Stimulated activated CD4-positive, alpha-beta T cell treated with anti-CD3 and anti-CD28 coated beads, Interleukin-15, amount 100 ng/mL, for 1 hour (primary cell): ENCODE measurements at regions not wholly inside any gene's neighbourhood (a gene's known extent, or its start where the extent isn't known, plus 50 kb on each side); places are given as distances from the start of the nearest gene placed in this dataset.

Experiments
- DNase-seq, 2 donors: peaks; one replicate each; pipeline ENCODE4 v3.0.0-alpha.2; 2020; ENCODE audit warnings: low read depth in 1 of 2, low spot score in 1 of 2

DNA sequence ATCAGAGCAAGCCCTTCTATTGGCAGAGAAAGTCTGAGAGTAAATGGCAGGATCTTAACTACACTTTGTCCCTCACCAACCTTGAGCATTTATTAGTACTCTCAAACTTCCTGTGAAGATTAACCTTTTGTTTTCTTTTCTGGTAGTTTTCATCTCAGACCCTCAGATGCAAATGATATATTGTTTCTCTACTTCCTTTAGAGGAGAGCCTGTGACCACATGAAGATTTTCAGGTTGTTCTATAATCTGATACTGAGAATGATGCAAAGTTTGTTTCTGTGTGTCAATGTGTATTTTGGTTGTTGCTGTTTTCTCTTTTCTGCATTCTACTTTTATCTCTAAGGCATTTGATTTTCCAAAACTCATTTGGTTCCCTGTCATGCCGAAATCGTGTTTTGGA, 165.8 kb upstream of the CYSLTR1 start:
- no peak for DNase-seq

DNA sequence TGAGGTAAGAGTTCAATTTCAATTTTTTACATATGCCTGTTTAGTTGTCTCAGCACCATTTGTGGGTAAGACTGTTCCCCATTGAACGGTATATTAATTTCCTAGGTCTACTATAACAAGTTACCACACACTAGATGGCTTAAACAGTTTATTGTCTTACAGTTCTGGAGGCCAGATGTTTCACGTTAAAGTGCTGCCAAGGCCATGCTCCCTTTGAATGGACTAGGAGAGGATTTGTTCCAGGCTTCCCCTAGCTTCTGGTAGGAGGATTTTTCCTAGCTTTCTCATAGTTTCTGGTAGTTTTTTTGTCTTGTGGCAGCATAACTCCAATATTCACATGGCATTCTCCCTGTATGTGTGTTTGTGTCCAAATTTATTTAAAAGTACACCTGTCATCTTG, 149.3 kb upstream of the CYSLTR1 start:
- no peak for DNase-seq

DNA sequence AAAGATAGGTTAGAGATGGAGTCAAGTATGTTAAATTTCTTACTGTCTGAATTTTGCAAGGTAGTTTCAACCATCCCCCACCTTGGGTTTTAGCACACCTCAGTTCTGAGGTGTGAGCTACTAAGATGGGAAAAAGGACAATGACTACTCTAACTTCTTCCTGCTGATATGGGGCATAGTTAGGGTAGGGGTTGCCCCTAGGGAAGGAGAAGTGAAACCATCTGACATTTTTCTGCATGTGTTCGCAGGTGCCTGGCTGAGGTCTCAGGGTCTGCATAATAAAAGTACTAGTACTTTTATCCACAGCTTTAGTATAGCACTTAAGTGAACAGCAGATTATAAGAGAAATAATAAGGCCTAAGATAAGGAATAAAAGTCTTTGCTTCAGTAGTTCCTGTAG, 129.5 kb upstream of the CYSLTR1 start:
- DNase-seq, result no peak

DNA sequence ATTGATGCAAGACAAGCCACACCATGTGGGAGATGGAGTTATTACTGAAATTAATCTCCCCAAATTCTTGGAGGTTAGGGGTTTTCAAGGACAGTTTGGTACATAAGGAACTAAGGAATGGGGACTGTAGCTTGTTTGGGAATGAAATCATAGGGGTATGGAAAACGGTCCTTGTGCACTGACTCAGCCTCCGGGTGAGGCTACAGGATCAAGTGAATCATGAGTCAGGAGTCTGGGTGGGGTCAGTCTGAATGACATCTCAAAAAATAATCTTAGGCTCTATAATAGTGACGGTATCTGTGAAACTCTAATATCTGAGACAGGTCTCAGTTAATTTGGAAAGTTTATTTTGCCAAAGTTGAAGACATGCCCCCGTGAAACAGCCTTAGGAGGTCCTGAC, 128.5 kb upstream of the CYSLTR1 start:
- DNase-seq, result no peak

GRCh38 chrX:78452356-78452755, 124.9 kb upstream of the CYSLTR1 start:
- no peak for DNase-seq

GRCh38 chrX:78437621-78438020, 110.2 kb upstream of the CYSLTR1 start:
- no peak for DNase-seq

DNA sequence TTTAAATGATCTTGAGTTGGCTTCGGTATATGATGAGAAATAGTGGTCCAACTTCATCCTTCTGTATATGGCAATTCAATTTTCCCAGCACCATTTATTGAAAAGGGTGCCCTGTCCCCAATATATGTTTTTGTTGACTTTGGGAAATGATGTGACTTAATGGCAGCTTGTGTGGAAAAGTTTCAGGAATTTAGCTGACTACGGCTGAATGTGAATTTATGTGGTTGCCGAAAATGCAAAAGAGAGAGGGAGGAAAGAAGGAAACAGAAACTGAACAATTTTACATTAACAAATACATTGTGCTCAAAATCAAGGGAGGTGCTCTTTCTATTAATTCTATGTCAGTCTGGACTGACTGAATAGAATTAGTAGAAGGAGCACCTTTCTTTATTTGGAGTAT, 101.8 kb upstream of the CYSLTR1 start:
- DNase-seq, result no peak

- DNase-seq, result no peak
Measured at GRCh38 chrX:78388663-78389062, 61.3 kb upstream of the CYSLTR1 start.

DNA sequence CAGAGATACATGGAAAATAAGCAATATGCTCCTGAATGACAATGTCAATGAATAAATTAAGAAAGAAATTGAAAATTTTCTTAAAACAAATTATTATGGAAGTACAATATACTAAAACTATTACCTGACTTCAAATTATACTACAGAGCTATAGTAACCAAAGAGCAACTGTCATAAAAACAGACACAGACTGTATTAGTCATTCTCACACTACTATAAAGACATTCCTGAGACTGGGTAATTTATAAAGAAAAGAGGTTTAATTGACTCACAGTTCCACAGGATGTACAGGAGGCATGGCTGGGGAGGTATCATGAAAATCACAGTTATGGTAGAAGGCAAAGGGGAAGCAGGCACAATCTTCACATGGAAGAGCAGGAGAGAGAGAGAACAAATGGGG, 60.0 kb upstream of the CYSLTR1 start:
- no peak for DNase-seq

DNA sequence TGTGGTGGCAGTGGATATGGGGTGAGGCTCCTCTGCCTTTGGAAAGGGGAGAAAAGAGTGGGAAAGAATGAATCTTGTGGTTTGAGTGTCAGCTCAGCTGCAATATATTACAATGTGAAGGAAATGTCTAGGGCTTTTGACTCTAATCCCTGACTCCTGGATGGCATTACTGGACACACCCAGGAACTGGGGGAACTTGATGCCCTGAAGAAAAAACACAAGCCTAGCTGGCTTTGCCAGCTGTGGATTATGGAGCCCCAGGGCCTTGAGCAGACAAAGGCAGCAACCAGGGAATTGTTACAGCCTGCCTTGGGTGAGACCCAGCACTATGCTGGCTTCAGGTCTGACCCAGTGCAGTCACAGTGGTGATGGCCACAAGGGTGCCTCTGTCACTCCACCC, 57.1 kb upstream of the CYSLTR1 start:
- DNase-seq, result no peak

GRCh38 chrX:78383594-78383993, 56.2 kb upstream of the CYSLTR1 start:
- DNase-seq, result no peak

GRCh38 chrX:78378476-78379115, 51.2 kb upstream of the CYSLTR1 start:
- DNase-seq, result no peak
